LNCaP clone FGC (cell line): ENCODE measurements at regions not wholly inside any gene's neighbourhood (a gene's known extent, or its start where the extent isn't known, plus 50 kb on each side); places are given as distances from the start of the nearest gene placed in this dataset.

ENCODE experiments used
- DNase-seq: peaks from one replicate; pipeline ENCODE4 v3.0.0-alpha.2; 2011; ENCODE audit warnings: low read depth
- H3K4me3 ChIP-seq: 2 replicates; pipeline ENCODE4 v1.5.1; 2011; ENCODE audit warnings: mild to moderate bottlenecking, low read depth, low read length, control low read depth
- TF ChIP-seq, protein P1 (sequence below): IDR thresholded peaks from 2 replicates; pipeline ENCODE4 v1.5.1; 2012; ENCODE audit warnings: mild to moderate bottlenecking; ENCODE audit not compliant: control insufficient read depth, insufficient read depth; ENCODE audit errors: extremely low read depth

- H3K4me3 ChIP-seq = no peak overlapping the region
- no peak for DNase-seq
- TF ChIP-seq, protein P1, sequence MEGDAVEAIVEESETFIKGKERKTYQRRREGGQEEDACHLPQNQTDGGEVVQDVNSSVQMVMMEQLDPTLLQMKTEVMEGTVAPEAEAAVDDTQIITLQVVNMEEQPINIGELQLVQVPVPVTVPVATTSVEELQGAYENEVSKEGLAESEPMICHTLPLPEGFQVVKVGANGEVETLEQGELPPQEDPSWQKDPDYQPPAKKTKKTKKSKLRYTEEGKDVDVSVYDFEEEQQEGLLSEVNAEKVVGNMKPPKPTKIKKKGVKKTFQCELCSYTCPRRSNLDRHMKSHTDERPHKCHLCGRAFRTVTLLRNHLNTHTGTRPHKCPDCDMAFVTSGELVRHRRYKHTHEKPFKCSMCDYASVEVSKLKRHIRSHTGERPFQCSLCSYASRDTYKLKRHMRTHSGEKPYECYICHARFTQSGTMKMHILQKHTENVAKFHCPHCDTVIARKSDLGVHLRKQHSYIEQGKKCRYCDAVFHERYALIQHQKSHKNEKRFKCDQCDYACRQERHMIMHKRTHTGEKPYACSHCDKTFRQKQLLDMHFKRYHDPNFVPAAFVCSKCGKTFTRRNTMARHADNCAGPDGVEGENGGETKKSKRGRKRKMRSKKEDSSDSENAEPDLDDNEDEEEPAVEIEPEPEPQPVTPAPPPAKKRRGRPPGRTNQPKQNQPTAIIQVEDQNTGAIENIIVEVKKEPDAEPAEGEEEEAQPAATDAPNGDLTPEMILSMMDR = no peak
These were observed 53.6 kb upstream of the UGP2 start for GRCh38 chr2:63788071-63788470.

DNA sequence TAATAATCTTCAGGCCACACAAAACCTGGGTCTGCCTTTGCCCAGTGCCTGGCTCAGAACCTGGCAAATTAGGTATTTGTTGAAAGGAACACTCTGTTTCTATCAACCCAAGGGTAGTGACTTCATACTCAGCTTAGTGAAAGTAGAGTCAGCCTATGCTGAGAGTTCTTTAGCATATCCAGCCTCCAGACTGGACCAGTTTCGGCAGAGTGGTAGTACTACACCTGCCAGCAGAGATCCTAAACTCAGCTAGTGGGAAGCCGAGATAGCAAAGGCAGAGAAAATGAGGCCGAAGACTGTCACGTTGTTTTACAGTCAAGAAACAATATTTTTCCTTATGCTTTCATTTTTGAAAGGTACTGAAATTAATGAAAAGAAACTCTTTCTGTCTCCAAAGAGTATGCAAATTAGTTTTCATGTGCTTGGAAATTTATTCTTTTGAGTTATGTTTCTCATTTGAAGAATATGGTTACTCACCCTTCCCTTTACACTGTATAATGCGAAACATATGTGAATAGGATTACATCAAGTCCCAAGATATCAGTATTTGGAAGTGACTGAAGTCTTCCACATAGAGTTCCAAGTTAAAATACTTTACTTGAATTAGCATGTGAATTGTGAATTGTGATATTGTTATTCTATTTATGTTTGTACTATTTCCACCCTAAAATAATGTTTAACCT, 52.2 kb upstream of the UGP2 start:
- DNase-seq = no peak
- TF ChIP-seq, protein P1 = no peak
- H3K4me3 ChIP-seq = no peak overlapping the region

DNA sequence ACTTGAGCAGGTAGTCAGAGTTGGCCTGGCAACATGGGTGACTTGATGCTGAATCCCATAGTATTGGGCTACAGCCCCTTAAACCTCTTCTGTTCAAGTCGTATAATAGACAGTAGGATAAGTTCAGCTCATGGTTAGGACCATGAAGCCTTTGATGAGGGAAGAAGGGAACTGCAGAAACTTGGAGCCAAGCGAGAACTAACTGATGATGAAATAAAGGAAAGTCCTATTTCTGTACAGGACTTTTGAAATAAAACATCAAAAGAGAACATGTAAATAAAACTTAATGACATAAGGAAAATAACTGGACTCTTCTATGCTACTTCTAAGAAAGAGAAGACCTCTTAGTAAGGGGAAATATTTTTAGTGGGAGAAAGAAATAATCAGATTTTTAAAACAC, 51.2 kb upstream of the UGP2 start:
- TF ChIP-seq, protein P1 = no peak
- DNase-seq = no peak
- H3K4me3 ChIP-seq = no peak overlapping the region

DNA sequence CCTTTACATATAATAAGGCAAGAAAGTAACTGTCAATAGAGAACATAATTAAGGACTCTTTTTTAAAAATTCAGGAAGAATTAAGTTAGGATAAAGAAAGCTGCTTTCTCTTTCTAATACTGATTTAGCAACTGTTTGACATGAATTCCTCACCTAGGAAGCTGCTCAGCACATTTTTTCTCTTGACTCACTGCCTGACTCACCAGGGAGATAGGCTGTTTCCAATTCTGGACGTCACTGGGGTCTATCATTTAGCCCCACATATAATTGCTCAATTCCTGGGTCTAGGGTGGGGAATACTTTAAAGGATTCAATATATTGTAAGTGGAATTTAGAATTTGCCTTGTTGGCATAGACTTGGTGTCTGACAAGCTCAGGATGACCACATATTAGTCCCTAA, 50.8 kb upstream of the UGP2 start:
- TF ChIP-seq, protein P1 = no peak
- H3K4me3 ChIP-seq = no peak overlapping the region
- no peak for DNase-seq

DNA sequence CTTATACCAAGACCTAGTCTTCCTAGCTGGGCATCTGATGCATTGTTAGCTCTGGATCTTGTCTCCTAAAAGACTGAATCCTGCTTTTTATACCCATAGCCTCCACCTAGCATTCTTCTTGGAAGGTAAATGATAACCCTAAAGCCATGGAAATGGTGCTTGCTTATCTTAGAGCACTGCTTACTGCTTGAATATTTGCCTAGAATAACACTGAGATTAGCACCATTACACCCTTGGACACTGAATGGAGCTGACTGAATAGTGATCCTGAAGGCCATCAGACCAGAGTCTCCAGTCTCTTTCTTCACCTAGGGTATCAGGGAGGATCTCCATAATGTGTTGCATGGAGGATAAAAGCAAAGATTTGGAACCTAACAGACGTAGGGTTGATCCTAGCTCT, 50.3 kb upstream of the UGP2 start:
- no peak for DNase-seq
- TF ChIP-seq, protein P1 = no peak
- H3K4me3 ChIP-seq = no peak overlapping the region
